DMS114 treated with DMSO at 0.1 percent for 48 hours (cell line): ENCODE measurements at regions not wholly inside any gene's neighbourhood (a gene's known extent, or its start where the extent isn't known, plus 50 kb on each side); places are given as distances from the start of the nearest gene placed in this dataset.

Experiments
- DNase-seq: peaks from one replicate; lab custom pipeline; 2025; ENCODE audit not compliant: unreplicated experiment; lab: John Stamatoyannopoulos, UW

DNA sequence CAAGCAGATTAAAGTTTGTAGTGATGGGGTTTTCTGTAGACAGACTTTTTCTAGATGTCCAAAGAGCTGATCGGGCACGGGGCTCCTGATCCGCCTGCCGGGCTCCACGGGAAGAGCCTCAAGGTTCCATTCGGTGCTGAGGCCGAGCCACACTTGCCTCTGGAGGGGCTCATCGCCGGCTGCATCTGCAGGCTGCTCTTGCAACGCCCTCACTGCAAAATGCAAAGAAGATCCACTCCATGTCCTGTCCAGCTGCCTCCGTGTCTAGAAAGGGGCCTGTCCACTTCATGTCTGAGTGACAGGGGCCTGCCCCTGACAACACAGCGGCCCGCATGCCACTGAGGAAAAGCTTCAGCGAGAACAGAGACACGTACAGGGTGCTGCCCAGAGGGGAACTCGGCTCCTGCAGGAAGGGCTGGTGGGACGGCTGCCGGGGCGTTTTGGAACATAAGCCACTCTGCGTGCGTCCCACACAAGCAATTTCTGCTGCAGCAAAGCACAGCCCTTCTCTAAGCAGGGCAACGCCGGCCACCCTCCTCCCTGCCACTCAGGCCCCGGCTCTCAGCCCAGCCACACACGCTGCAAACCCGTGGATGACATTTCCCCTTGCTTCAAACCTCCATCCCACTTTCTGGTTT is 53.6 kb upstream of the CTDP1 start:
- no peak for DNase-seq

DNA sequence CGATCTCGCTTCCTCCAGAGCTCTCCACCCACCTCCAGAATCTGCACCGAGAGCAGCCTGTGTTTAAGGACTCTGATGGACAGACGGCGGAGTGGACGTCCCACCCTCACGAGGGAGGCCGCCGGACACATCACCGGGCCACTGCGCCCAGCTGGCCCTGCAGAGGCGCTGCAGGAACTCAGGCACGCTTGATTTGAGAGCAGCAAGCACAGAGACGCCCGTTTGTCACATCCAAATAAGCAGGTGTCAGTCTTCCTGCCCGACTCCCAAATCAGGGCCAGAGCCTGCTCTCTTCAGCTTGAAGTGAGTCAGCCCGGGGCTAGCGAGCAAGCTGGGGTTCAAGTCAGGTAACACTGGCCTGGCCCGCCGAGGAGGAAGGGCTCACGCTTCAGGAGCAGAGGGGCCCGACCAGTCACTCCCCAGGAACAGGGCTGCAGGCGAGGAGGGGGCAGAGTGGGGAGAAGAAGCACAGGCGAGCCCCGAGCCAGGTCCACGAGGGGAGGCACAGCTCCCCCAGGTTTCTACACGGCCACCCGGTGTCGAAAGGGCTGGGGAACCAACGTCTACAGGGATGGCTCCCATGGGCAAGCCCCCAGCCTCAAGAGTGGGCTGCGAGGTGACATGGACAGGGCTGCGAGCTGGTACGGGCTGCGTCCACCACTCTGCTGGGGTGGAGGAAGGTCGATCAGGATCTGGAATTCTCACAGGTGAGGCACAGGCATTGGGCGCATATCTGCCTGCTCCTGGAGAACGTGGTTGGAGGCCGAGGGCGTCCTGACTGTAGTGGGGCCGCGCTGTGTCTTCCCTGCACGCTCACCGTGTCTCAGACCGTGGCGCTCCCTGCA is 52.5 kb upstream of the CTDP1 start:
- DNase-seq, result no peak

DNA sequence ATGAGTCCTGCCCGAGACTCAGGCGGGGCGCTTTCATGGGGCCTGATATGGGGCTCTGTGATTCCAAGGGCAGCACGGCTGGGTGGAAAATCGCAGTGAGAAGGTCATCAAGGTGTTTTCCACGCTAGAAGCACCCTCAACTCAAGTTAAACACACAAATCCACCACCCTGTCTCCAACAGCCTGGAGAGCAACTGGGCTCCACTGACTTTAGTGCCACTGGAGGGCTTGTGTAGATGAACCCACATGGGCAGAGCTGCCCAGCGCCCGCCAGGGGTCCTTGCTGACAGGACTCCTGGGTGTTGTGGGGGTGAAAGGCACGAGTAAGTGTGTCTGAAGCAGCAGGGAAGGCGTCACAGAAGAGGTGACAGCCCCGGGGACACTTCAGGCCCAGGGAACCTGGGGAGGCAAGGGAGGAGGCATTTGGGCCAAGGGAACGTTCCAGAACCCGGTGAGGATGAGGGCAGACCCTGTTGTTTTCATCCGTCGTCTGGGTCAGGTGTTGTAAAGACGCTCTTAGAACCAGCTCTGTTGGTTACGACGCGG is 51.8 kb upstream of the CTDP1 start:
- no peak for DNase-seq

DNA sequence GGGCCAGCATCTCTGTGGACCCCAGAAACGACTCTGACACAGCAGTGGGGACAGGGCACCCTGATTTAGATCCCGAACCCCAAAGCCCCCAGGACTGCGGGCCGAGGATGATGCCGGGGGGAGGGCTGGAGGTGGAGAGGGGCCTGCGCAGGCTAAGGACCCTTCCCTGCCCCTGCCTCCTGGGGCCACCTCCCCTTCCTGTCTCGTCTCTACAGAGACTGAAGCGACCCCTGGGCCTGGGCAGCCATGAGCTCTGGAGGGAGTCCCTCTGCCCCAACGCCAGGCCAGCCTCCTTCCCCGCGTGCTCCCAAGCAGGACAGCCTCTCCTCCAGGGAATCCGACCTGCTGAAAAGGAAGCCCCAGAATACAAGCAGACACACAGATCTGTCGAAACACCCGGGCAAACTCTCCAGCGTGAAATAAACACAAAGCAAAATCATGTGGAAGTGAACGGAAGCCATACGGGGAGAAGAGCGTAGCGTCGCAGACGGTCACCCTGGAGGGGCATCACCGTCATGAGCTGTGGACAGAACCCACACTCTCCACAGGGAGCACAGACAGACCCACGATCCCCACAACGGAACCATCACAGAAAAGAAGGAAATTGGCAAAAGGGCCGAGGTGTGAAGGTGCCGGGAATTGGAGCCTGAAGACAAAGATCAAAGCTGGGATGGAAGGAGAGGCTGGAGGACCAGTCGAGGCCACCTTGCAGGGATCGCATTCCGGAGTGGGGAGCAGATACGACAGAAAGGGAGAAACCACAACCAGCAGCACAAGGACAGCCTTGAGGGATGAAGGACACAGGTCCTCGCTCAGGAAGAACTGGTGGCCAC is 51.0 kb upstream of the CTDP1 start:
- no peak for DNase-seq

GRCh38 chr18:79629249-79629558 is 50.4 kb upstream of the CTDP1 start:
- no peak for DNase-seq

DNA sequence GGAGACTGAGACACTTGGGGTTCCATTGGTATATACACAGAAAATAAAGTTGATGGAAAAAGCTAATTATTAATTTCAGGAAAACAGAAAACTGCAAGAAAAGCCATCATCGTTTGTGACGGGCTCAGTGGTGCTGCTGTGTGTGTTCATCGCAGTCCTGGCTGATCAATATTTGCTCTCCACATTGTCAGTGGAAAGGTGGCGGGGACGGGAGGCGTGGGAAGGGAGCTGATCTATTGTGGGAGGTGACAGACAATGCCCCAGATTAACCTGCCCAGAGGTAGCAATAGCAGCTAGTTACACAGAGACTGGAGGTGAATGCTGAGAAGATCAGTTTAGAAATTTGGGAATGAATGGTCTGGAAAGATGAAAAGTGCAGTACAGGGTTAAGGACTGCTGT is 50.0 kb upstream of the CTDP1 start:
- DNase-seq, result no peak
